Hepatocyte (in vitro differentiated cells): ENCODE measurements at regions not wholly inside any gene's neighbourhood (a gene's known extent, or its start where the extent isn't known, plus 50 kb on each side); places are given as distances from the start of the nearest gene placed in this dataset.

Source experiments
- DNase-seq: peaks from one replicate; pipeline ENCODE4 v3.0.0-alpha.2; 2016; ENCODE audit warnings: low spot score
- H2AFZ ChIP-seq: fragments of 200-600 bp; sonication (generic); 2 replicates; pipeline ENCODE4 v1.6.0; 2016; ENCODE audit warnings: antibody characterized with exemption, mild to moderate bottlenecking
- H3K27ac ChIP-seq: fragments of 200-600 bp; sonication (generic); 2 replicates; pipeline ENCODE4 v1.5.1; 2016; ENCODE audit warnings: mild to moderate bottlenecking
- H3K27me3 ChIP-seq: fragments of 200-600 bp; sonication (generic); 2 replicates; pipeline ENCODE4 v1.6.1; 2016
- H3K36me3 ChIP-seq: fragments of 200-600 bp; sonication (generic); replicated peaks from 2 replicates; pipeline ENCODE4 v1.5.1; 2016; ENCODE audit warnings: low read depth; ENCODE audit not compliant: insufficient read depth
- H3K4me1 ChIP-seq: fragments of 200-600 bp; sonication (generic); 2 replicates; pipeline ENCODE4 v1.5.1; 2016; ENCODE audit warnings: mild to moderate bottlenecking, moderate library complexity; ENCODE audit not compliant: insufficient read depth
- H3K4me2 ChIP-seq: fragments of 200-600 bp; sonication (generic); 2 replicates; pipeline ENCODE4 v1.6.0; 2016
- H3K4me3 ChIP-seq: fragments of 200-600 bp; sonication (generic); 2 replicates; pipeline ENCODE4 v1.5.1; 2016; ENCODE audit warnings: mild to moderate bottlenecking
- H3K79me2 ChIP-seq: fragments of 200-600 bp; sonication (generic); 2 replicates; pipeline ENCODE4 v1.6.0; 2017; ENCODE audit warnings: mild to moderate bottlenecking
- H3K9me2 ChIP-seq: fragments of 200-600 bp; sonication (generic); replicated peaks from 2 replicates; pipeline ENCODE4 v1.6.0; 2017; ENCODE audit warnings: mild to moderate bottlenecking; ENCODE audit not compliant: insufficient read depth
- H3K9me3 ChIP-seq: fragments of 200-600 bp; sonication (generic); 2 replicates; pipeline ENCODE4 v1.5.1; 2016; ENCODE audit warnings: low read depth, mild to moderate bottlenecking
- H4K20me1 ChIP-seq: fragments of 200-600 bp; sonication (generic); 2 replicates; pipeline ENCODE4 v1.6.0; 2016; ENCODE audit warnings: mild to moderate bottlenecking; ENCODE audit not compliant: insufficient read depth, poor library complexity, severe bottlenecking
- CTCF ChIP-seq: fragments of 200-600 bp; sonication (generic); IDR thresholded peaks from 2 replicates; pipeline ENCODE4 v1.5.1; 2016; ENCODE audit warnings: antibody characterized with exemption, mild to moderate bottlenecking; ENCODE audit not compliant: poor library complexity
- EZH2 ChIP-seq: fragments of 200-600 bp; sonication (generic); IDR thresholded peaks from 2 replicates; pipeline ENCODE4 v1.6.1; 2016; ENCODE audit warnings: antibody characterized with exemption, mild to moderate bottlenecking, borderline replicate concordance
- EZH2phosphoT487 ChIP-seq: fragments of 200-600 bp; sonication (generic); IDR thresholded peaks from one replicate; pipeline ENCODE4 v1.6.1; 2018; ENCODE audit warnings: antibody characterized with exemption, mild to moderate bottlenecking, low read depth, moderate library complexity; ENCODE audit not compliant: unreplicated experiment, severe bottlenecking
- WGBS: methylation state at CpG from one replicate; pipeline ENCODE4 v1.1.6; 2016; ENCODE audit warnings: low lambda C conversion rate; ENCODE audit errors: missing lambda C conversion rate; 5-methylcytosine and 5-hydroxymethylcytosine counted together

GRCh38 chr3:10697918-10698317 is 118.1 kb upstream of the SLC6A11 start:
- no peak for TF ChIP-seq EZH2phosphoT487
- TF ChIP-seq CTCF: no peak
- no peak for TF ChIP-seq EZH2
- H4K20me1 ChIP-seq: no peaks in the 10 kb centered on the region
- H3K27ac ChIP-seq: no peak overlapping the region
- no peaks in the 10 kb centered on the region for H3K9me3 ChIP-seq
- no peaks in the 10 kb centered on the region for H3K4me1 ChIP-seq
- H3K36me3 ChIP-seq: no peaks in the 10 kb centered on the region
- WGBS: 64% methylated on average over 4 of the region's 4 CpGs
- H3K79me2 ChIP-seq: no peaks in the 10 kb centered on the region
- H3K4me2 ChIP-seq: no peak overlapping the region
- DNase-seq: no peak
- no peaks in the 10 kb centered on the region for H3K9me2 ChIP-seq
- peaks cover 22% of the 10 kb centered on the region for H3K27me3 ChIP-seq
- H3K4me3 ChIP-seq: no peak overlapping the region
- no peak overlapping the region for H2AFZ ChIP-seq

- Histone ChIP-seq H3K27me3 (peaks cover 51% of the 10 kb centered on the region), H3K9me3 (no peaks in the 10 kb centered on the region), H2AFZ (no peak overlapping the region), H3K4me1 (no peaks in the 10 kb centered on the region), H3K27ac (no peak overlapping the region), H3K9me2 (no peaks in the 10 kb centered on the region), H3K4me2 (no peak overlapping the region), H3K36me3 (no peaks in the 10 kb centered on the region), H4K20me1 (no peaks in the 10 kb centered on the region), H3K79me2 (no peaks in the 10 kb centered on the region), H3K4me3 (no peak overlapping the region)
- DNase-seq: no peak
- TF ChIP-seq CTCF: no peak
- 80% methylated on average over 2 of the region's 2 CpGs for WGBS
Measured at GRCh38 chr3:10700821-10701220, 115.2 kb upstream of the SLC6A11 start.

GRCh38 chr3:10702961-10703740 is 112.9 kb upstream of the SLC6A11 start:
- H3K27ac ChIP-seq: no peak overlapping the region
- H3K4me3 ChIP-seq: no peak overlapping the region
- 37% methylated on average over 14 of the region's 14 CpGs for WGBS
- no peaks in the 10 kb centered on the region for H3K79me2 ChIP-seq
- peaks cover 5% of the 10 kb centered on the region for H3K4me1 ChIP-seq
- H2AFZ ChIP-seq: no peak overlapping the region
- no peak for DNase-seq
- no peaks in the 10 kb centered on the region for H4K20me1 ChIP-seq
- peaks cover 71% of the 10 kb centered on the region for H3K27me3 ChIP-seq
- H3K9me2 ChIP-seq: no peaks in the 10 kb centered on the region
- H3K9me3 ChIP-seq: no peaks in the 10 kb centered on the region
- no peak overlapping the region for H3K4me2 ChIP-seq
- no peak for TF ChIP-seq EZH2
- TF ChIP-seq CTCF: no peak
- TF ChIP-seq EZH2phosphoT487: no peak
- no peaks in the 10 kb centered on the region for H3K36me3 ChIP-seq

GRCh38 chr3:10703875-10704274 is 112.2 kb upstream of the SLC6A11 start:
- WGBS: 70% methylated on average over 5 of the region's 5 CpGs
- H2AFZ ChIP-seq: no peak overlapping the region
- no peaks in the 10 kb centered on the region for H4K20me1 ChIP-seq
- TF ChIP-seq CTCF (peak; percentile 15), EZH2 (no peak)
- no peak for DNase-seq
- peaks cover 79% of the 10 kb centered on the region for H3K27me3 ChIP-seq
- H3K9me2 ChIP-seq: no peaks in the 10 kb centered on the region
- no peak overlapping the region for H3K27ac ChIP-seq
- no peaks in the 10 kb centered on the region for H3K36me3 ChIP-seq
- no peak overlapping the region for H3K4me2 ChIP-seq
- no peaks in the 10 kb centered on the region for H3K79me2 ChIP-seq
- peaks cover 5% of the 10 kb centered on the region for H3K4me1 ChIP-seq
- H3K9me3 ChIP-seq: no peaks in the 10 kb centered on the region
- no peak overlapping the region for H3K4me3 ChIP-seq
